GM19395 (cell line): ENCODE measurements at regions not wholly inside any gene's neighbourhood (a gene's known extent, or its start where the extent isn't known, plus 50 kb on each side); places are given as distances from the start of the nearest gene placed in this dataset.

Source experiments
- ATAC-seq: cut with Tn5 transposase; IDR thresholded peaks from one replicate; pipeline ENCODE4 v1.9.1; 2021; ENCODE audit warnings: mild to moderate bottlenecking, moderate library complexity; ENCODE audit not compliant: unreplicated experiment

- no peak for ATAC-seq
Observed at GRCh38 chr20:39109933-39110818, 148.0 kb downstream of the DHX35 start.

- ATAC-seq, result no peak
Observed at GRCh38 chr20:39108746-39109145, 146.6 kb downstream of the DHX35 start.

- ATAC-seq, result no peak
Observed at GRCh38 chr20:39107741-39108140, 145.6 kb downstream of the DHX35 start.

- ATAC-seq, result no peak
Observed at GRCh38 chr20:39106791-39107190, 144.6 kb downstream of the DHX35 start.

GRCh38 chr20:39105551-39105950, 143.4 kb downstream of the DHX35 start:
- no peak for ATAC-seq

GRCh38 chr20:39103732-39104131, 141.6 kb downstream of the DHX35 start:
- ATAC-seq, result no peak

- ATAC-seq, result no peak
Observed at GRCh38 chr20:39103305-39103704, 141.2 kb downstream of the DHX35 start.

GRCh38 chr20:39101895-39102294, 139.8 kb downstream of the DHX35 start:
- no peak for ATAC-seq

- no peak for ATAC-seq
Observed at GRCh38 chr20:39100691-39101090, 138.5 kb downstream of the DHX35 start.

- ATAC-seq, result no peak
Observed at GRCh38 chr20:39097889-39098288, 135.7 kb downstream of the DHX35 start.

GRCh38 chr20:39095870-39096269, 133.7 kb downstream of the DHX35 start:
- ATAC-seq, result no peak

- ATAC-seq, result no peak
Observed at GRCh38 chr20:39094391-39094790, 132.2 kb downstream of the DHX35 start.

GRCh38 chr20:39092733-39093410, 130.7 kb downstream of the DHX35 start:
- ATAC-seq, result no peak

- ATAC-seq, result no peak
Observed at GRCh38 chr20:39090906-39091305, 128.8 kb downstream of the DHX35 start.

GRCh38 chr20:39089797-39090196, 127.7 kb downstream of the DHX35 start:
- no peak for ATAC-seq
